ENCODE measurements at regions not wholly inside any gene's neighbourhood (a gene's known extent, or its start where the extent isn't known, plus 50 kb on each side); places are given as distances from the start of the nearest gene placed in this dataset.

DNA sequence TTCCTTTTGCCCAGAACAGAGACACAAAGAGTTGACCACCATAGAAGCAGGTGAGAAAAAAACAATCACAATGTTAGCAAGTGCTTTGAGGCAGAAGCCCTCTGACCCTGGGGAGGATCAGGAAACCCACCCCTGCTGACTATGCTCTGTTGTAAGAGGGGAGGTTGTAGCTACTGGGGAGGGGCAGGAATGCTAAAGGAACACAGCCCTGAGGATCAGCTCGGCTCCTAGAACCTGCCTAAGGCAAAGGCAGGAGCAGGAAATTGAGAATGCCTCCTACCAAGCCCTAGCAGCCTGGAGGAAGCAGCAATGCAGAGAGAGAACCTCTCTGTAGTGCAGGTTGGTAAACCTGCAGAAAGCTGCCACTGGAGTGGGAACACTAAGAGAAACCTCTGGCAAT, 624.0 kb upstream of the KLF12 start:
- WGBS, 2 donors: 56 to 64% methylated on average over 1 of the region's 1 CpG
- no peaks in the 10 kb centered on the region for H3K9me3 ChIP-seq
- no peaks in the 10 kb centered on the region for H3K27me3 ChIP-seq
- no peak overlapping the region for H3K4me3 ChIP-seq (replicated peaks in 1 of 3)
- no peak overlapping the region for H3K27ac ChIP-seq
- H3K4me1 ChIP-seq: no peaks in the 10 kb centered on the region
- H3K36me3 ChIP-seq: no peaks in the 10 kb centered on the region
- TF ChIP-seq, protein P1, sequence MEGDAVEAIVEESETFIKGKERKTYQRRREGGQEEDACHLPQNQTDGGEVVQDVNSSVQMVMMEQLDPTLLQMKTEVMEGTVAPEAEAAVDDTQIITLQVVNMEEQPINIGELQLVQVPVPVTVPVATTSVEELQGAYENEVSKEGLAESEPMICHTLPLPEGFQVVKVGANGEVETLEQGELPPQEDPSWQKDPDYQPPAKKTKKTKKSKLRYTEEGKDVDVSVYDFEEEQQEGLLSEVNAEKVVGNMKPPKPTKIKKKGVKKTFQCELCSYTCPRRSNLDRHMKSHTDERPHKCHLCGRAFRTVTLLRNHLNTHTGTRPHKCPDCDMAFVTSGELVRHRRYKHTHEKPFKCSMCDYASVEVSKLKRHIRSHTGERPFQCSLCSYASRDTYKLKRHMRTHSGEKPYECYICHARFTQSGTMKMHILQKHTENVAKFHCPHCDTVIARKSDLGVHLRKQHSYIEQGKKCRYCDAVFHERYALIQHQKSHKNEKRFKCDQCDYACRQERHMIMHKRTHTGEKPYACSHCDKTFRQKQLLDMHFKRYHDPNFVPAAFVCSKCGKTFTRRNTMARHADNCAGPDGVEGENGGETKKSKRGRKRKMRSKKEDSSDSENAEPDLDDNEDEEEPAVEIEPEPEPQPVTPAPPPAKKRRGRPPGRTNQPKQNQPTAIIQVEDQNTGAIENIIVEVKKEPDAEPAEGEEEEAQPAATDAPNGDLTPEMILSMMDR (IDR thresholded peaks at IDR 0.05): no peak
- no peak for TF ChIP-seq POLR2A (IDR thresholded peaks at IDR 0.05)
- intact Hi-C loops (cut with DNase I): no loop called here
- DNase-seq: no peak

DNA sequence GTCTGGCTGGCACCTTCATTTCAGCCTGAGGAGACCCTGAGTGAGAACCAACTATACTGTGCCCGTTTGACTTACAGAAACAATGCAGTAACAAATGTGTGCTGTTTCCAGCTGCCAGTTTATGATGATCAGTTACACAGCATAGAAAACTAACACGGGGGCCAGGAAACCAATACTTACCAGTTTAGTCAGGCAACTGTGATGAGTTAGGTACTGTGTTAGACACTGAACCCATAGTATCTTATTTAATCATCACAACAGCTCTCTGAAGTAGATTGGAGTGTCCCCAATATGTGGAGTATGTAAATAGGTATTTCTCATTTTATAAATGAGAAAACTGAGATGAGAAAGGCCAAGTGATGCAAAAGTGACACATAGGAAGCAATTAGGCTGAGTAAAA, 620.9 kb upstream of the KLF12 start:
- DNase-seq: no peak
- H3K36me3 ChIP-seq: no peaks in the 10 kb centered on the region
- no peaks in the 10 kb centered on the region for H3K4me1 ChIP-seq
- no peaks in the 10 kb centered on the region for H3K9me3 ChIP-seq
- 80 to 88% methylated on average over 2 of the region's 2 CpGs for WGBS, 2 donors
- no peak for TF ChIP-seq POLR2A (IDR thresholded peaks at IDR 0.05)
- TF ChIP-seq, protein P1 (IDR thresholded peaks at IDR 0.05): no peak
- no peak overlapping the region for H3K27ac ChIP-seq
- intact Hi-C loops (cut with DNase I): no loop called here
- H3K27me3 ChIP-seq: no peaks in the 10 kb centered on the region
- no peak overlapping the region for H3K4me3 ChIP-seq (replicated peaks in 1 of 3)

DNA sequence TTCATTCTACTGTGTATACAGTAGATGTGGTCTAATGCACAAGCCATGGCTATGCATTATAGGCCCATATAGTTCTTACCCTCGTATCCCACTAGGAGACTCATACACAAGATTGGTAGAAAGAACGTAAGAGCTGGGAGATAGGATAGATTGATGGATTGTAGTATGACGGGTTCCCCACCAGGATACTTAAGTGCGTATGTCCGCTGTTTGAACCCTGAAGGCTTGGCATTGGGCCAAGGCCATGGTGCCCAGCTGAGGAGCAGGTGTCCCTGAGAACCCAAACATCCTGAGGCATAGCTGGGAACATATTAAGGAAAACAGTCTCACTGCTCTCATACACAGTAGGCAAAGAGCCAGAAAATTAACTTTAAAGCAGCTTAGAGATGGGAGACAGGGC, 617.5 kb upstream of the KLF12 start:
- H3K4me3 ChIP-seq (replicated peaks in 1 of 3): no peak overlapping the region
- no peak overlapping the region for H3K27ac ChIP-seq
- intact Hi-C loops (cut with DNase I): no loop called here
- H3K36me3 ChIP-seq: no peaks in the 10 kb centered on the region
- 85 to 90% methylated on average over 5 of the region's 5 CpGs for WGBS, 2 donors
- no peak for DNase-seq
- H3K4me1 ChIP-seq: no peaks in the 10 kb centered on the region
- TF ChIP-seq, protein P1 (IDR thresholded peaks at IDR 0.05): no peak
- TF ChIP-seq POLR2A (IDR thresholded peaks at IDR 0.05): no peak
- no peaks in the 10 kb centered on the region for H3K9me3 ChIP-seq
- no peaks in the 10 kb centered on the region for H3K27me3 ChIP-seq

- intact Hi-C loops (cut with DNase I): no loop called here
- TF ChIP-seq POLR2A (IDR thresholded peaks at IDR 0.05): no peak
- TF ChIP-seq, protein P1 (IDR thresholded peaks at IDR 0.05): no peak
- 71 to 72% methylated on average over 6 of the region's 6 CpGs for WGBS, 2 donors
- DNase-seq: no peak
- no peak overlapping the region for H3K4me3 ChIP-seq (replicated peaks in 1 of 3)
- no peaks in the 10 kb centered on the region for H3K27me3 ChIP-seq
- no peaks in the 10 kb centered on the region for H3K36me3 ChIP-seq
- H3K9me3 ChIP-seq: no peaks in the 10 kb centered on the region
- no peaks in the 10 kb centered on the region for H3K4me1 ChIP-seq
- H3K27ac ChIP-seq: no peak overlapping the region
Measured at GRCh38 chr13:74747186-74747955, 613.2 kb upstream of the KLF12 start.

GRCh38 chr13:74743992-74744391, 609.8 kb upstream of the KLF12 start:
- no peaks in the 10 kb centered on the region for H3K9me3 ChIP-seq
- H3K27ac ChIP-seq: no peak overlapping the region
- no peak overlapping the region for H3K4me3 ChIP-seq (replicated peaks in 1 of 3)
- H3K4me1 ChIP-seq: no peaks in the 10 kb centered on the region
- H3K36me3 ChIP-seq: no peaks in the 10 kb centered on the region
- H3K27me3 ChIP-seq: no peaks in the 10 kb centered on the region
- WGBS, 2 donors: 81 to 86% methylated on average over 3 of the region's 3 CpGs
- intact Hi-C loops (cut with DNase I): no loop called here
- DNase-seq: no peak
- TF ChIP-seq, protein P1 (IDR thresholded peaks at IDR 0.05): no peak
- no peak for TF ChIP-seq POLR2A (IDR thresholded peaks at IDR 0.05)
